Prostate gland (tissue), 2 donors: ENCODE measurements at regions not wholly inside any gene's neighbourhood (a gene's known extent, or its start where the extent isn't known, plus 50 kb on each side); places are given as distances from the start of the nearest gene placed in this dataset.

Source experiments
- DNase-seq: peaks from one replicate; pipeline ENCODE4 v3.0.0-alpha.2; 2019; ENCODE audit warnings: low spot score
- H3K27ac ChIP-seq, 2 donors: fragments of 200-600 bp; sonication (generic); 2 replicates each; pipeline ENCODE4 v1.5.1; 2017 to 2019
- H3K27me3 ChIP-seq: fragments of 200-600 bp; sonication (generic); replicated peaks from 2 replicates; pipeline ENCODE4 v1.5.1; 2019; ENCODE audit not compliant: insufficient read depth
- H3K36me3 ChIP-seq, 2 donors: fragments of 200-600 bp; sonication (generic); 1 replicate in 1 of 2; 2 replicates in 1 of 2; pipeline versions ENCODE4 v1.5.1 to v1.8.1; 2017 to 2019
- H3K4me1 ChIP-seq: fragments of 200-600 bp; sonication (generic); replicated peaks from 2 replicates; pipeline ENCODE4 v1.5.1; 2019
- H3K4me3 ChIP-seq, 2 donors: fragments of 200-600 bp; sonication (generic); 2 replicates each; pipeline ENCODE4 v1.5.1; 2017 to 2019
- H3K9me3 ChIP-seq: fragments of 200-600 bp; sonication (generic); 2 replicates; pipeline ENCODE4 v1.5.1; 2017
- POLR2A ChIP-seq: fragments of 450-650 bp; IDR thresholded peaks from one replicate; pipeline ENCODE4 v1.6.1; 2016; ENCODE audit warnings: antibody characterized with exemption, mild to moderate bottlenecking
- POLR2AphosphoS5 ChIP-seq: sonication (generic); formaldehyde crosslinking; IDR thresholded peaks from one replicate; pipeline ENCODE4 v1.6.1; 2017; ENCODE audit warnings: antibody characterized with exemption
- WGBS: methylation state at CpG from one replicate; pipeline ENCODE4 v1.1.5; 2018; 5-methylcytosine and 5-hydroxymethylcytosine counted together
- intact Hi-C: fragments of 100-400 bp; cut with DNase I; formaldehyde crosslinking; loops from one replicate; pipeline ENCODE4 v1.14.2; 2022
- TF ChIP-seq, protein P1 (sequence below), 4 experiments: fragments of 200-600 bp in 2 of 4; fragments of 450-650 bp in 2 of 4; sonication (generic) in 2 of 4; IDR thresholded peaks; 1 replicate in 3 of 4; 2 replicates in 1 of 4; pipeline ENCODE4 v1.5.1; 2016 to 2019; ENCODE audit warnings: antibody characterized with exemption in 4 of 4, mild to moderate bottlenecking in 2 of 4, moderate library complexity in 2 of 4

DNA sequence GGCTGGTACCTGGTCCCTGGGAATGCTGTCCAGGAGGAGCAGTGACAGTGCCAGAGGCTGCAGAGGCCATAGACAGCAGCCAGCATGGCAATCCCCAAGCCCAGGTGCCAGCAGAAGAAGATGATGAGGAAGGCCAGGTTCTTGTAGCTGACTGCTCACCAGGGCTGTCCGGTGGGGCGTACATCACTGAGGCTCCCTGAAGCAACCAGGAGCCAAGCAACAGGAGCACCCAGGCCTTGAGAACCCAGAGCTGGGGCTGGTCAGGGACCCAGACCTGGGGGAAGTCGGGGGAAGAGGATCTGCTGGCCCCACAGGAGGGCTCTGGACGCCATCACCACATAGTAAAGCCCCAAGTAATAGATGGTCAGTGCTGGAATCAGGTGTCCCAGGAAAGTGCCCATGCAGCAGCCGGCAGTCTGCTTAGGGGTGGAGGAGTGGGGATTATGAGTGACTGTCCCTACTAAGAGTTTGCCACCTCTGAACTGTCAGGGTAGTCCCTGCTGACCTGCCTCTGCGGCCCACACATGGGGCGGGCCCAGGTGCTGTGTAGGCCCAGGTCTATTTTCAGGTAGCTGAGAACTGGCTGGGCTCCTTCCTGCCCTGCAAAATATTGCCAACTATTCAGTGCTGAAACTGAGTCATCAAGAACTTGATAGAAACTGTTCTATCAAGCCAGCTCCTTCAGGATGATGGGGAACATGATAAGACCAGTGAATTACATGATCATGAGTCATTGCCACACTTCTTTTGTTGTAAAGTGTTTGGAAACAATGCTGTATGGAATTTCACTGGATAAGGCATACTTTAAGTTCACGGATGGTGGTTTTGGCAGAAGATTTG lies 68.7 kb downstream of the CHRD start:
- Histone ChIP-seq H3K27ac (peak overlapping the region in 1 of 2 donors; percentile 31), H3K36me3 (no peaks in the 10 kb centered on the region), H3K27me3 (no peaks in the 10 kb centered on the region), H3K4me3 (no peak overlapping the region), H3K4me1 (no peaks in the 10 kb centered on the region), H3K9me3 (no peaks in the 10 kb centered on the region)
- WGBS: 71% methylated on average over 8 of the region's 8 CpGs
- intact Hi-C loops: no loop called here
- TF ChIP-seq POLR2AphosphoS5: peak; percentile 85
- TF ChIP-seq, protein P1, sequence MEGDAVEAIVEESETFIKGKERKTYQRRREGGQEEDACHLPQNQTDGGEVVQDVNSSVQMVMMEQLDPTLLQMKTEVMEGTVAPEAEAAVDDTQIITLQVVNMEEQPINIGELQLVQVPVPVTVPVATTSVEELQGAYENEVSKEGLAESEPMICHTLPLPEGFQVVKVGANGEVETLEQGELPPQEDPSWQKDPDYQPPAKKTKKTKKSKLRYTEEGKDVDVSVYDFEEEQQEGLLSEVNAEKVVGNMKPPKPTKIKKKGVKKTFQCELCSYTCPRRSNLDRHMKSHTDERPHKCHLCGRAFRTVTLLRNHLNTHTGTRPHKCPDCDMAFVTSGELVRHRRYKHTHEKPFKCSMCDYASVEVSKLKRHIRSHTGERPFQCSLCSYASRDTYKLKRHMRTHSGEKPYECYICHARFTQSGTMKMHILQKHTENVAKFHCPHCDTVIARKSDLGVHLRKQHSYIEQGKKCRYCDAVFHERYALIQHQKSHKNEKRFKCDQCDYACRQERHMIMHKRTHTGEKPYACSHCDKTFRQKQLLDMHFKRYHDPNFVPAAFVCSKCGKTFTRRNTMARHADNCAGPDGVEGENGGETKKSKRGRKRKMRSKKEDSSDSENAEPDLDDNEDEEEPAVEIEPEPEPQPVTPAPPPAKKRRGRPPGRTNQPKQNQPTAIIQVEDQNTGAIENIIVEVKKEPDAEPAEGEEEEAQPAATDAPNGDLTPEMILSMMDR (IDR thresholded peaks at IDR 0.05): no peak
- peak; percentile 56 for DNase-seq

DNA sequence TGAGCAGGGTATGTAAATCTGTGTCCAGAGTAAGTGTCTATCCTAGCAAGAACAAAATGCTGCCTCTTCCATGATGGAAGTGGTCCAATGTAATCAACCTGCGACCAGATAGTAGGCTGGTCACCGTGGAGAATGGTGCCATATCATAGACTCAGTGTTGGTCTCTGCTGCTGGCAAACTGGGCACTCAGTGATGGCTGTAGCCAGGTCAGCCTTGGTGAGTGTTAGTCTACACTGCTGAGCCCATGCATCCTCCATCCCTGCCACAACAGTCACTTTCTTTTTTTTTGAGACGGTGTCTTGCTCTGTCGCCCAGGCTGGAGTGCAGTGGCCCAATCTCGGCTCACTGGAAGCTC lies 69.3 kb downstream of the CHRD start:
- WGBS: 75% methylated on average over 5 of the region's 5 CpGs

DNA sequence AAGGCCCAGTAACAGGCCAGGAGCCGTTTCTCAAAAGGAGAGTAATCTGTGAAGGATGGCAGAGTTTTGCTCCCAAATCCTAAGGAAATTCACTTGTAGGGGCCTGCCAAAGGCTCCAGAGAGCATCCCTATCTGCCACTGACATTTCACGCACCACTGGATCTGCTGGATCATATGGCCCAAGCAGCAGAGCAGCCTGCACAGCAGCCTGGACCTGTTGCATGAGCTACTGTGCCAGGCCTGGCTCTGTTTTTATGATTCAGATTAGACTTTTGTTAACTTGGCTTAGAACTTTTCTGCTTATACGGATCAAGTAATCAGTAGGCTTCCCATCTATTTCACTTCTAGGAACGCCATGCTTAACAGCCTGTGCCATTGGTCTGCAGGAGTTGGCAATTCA lies 70.7 kb downstream of the CHRD start:
- Histone ChIP-seq H3K36me3 (no peaks in the 10 kb centered on the region), H3K4me3 (no peak overlapping the region), H3K27ac (no peak overlapping the region), H3K27me3 (no peaks in the 10 kb centered on the region), H3K4me1 (no peaks in the 10 kb centered on the region), H3K9me3 (no peaks in the 10 kb centered on the region)
- TF ChIP-seq POLR2AphosphoS5 (no peak), POLR2A (no peak)
- TF ChIP-seq, protein P1 (IDR thresholded peaks at IDR 0.05): no peak
- no peak for DNase-seq
- intact Hi-C loops: no loop called here
- 92% methylated on average over 4 of the region's 4 CpGs for WGBS

More for the DNA sequence above, 69.3 kb downstream of the CHRD start:
- TF ChIP-seq POLR2A: no peak
- TF ChIP-seq, protein P1 (IDR thresholded peaks at IDR 0.05): no peak
- no peak for TF ChIP-seq POLR2AphosphoS5
- no peak for DNase-seq
- H3K4me3 ChIP-seq: no peak overlapping the region
- no peaks in the 10 kb centered on the region for H3K9me3 ChIP-seq
- H3K4me1 ChIP-seq: no peaks in the 10 kb centered on the region
- H3K27me3 ChIP-seq: no peaks in the 10 kb centered on the region
- H3K27ac ChIP-seq: no peak overlapping the region
- intact Hi-C loops: no loop called here
- H3K36me3 ChIP-seq: no peaks in the 10 kb centered on the region

DNA sequence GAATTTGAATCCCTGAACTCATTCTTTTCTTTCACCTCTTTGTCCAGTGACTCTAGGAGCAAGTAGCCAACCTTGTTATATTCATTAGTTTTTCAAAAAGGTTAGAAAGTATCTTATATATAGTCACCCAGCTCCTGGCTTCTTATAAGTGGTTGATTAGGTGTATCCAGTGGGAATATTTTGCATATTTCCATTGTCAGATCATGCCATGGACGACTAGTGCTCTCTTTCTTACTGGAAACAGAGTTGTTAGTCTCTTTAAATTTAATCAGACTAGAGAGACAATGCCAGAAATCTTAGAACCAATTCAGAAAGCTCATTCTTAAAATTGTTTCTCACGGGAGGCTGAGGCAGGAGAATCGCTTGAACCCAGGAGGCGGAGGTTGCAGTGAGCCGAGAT lies 73.4 kb downstream of the CHRD start:
- H3K36me3 ChIP-seq: no peaks in the 10 kb centered on the region
- 70% methylated on average over 5 of the region's 5 CpGs for WGBS
- DNase-seq: no peak
- H3K4me1 ChIP-seq: no peaks in the 10 kb centered on the region
- TF ChIP-seq, protein P1 (IDR thresholded peaks at IDR 0.05): no peak
- TF ChIP-seq POLR2A (no peak), POLR2AphosphoS5 (no peak)
- H3K27ac ChIP-seq: no peak overlapping the region
- no peaks in the 10 kb centered on the region for H3K9me3 ChIP-seq
- intact Hi-C loops: no loop called here
- H3K4me3 ChIP-seq: no peak overlapping the region
- H3K27me3 ChIP-seq: no peaks in the 10 kb centered on the region

DNA sequence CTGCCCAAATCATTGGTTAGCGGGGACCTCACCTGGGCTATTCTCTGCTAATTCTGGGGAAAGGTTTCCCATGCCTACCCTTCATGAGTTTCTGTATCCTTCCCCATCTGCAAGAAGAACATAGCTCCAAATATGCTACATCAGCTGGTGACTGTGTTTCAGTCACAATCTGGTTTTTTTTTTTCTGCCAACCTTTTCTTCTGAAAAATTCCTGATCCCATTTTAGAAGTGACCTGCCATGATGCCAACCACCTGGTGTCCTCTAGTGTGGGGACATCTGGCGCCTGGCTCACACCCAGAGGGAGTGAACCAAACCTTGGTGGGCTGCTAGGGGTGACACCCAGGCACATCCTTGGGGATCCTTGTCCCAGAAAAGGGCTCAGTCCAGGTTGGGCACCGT lies 76.1 kb downstream of the CHRD start:
- no peaks in the 10 kb centered on the region for H3K36me3 ChIP-seq
- no peak for DNase-seq
- no peak for TF ChIP-seq POLR2A
- TF ChIP-seq, protein P1 (IDR thresholded peaks at IDR 0.05): no peak
- TF ChIP-seq POLR2AphosphoS5: no peak
- intact Hi-C loops: no loop called here
- no peaks in the 10 kb centered on the region for H3K9me3 ChIP-seq
- WGBS: 72% methylated on average over 3 of the region's 3 CpGs
- no peaks in the 10 kb centered on the region for H3K4me1 ChIP-seq
- H3K27me3 ChIP-seq: no peaks in the 10 kb centered on the region
- no peak overlapping the region for H3K4me3 ChIP-seq
- no peak overlapping the region for H3K27ac ChIP-seq
